Karpas-422 (cell line): ENCODE measurements at regions not wholly inside any gene's neighbourhood (a gene's known extent, or its start where the extent isn't known, plus 50 kb on each side); places are given as distances from the start of the nearest gene placed in this dataset.

Source experiments
- DNase-seq: peaks from one replicate; pipeline ENCODE4 v3.0.0-alpha.2; 2015
- H2AFZ ChIP-seq: fragments of 200-600 bp; sonication (generic); 2 replicates; pipeline ENCODE4 v1.6.1; 2014; ENCODE audit warnings: antibody characterized with exemption, low read length, mixed read lengths
- H3K27ac ChIP-seq: fragments of 200-600 bp; sonication (generic); 2 replicates; pipeline ENCODE4 v1.5.1; 2014; ENCODE audit warnings: mild to moderate bottlenecking, low read length, moderate library complexity
- H3K27me3 ChIP-seq: fragments of 200-600 bp; sonication (generic); 2 replicates; pipeline ENCODE4 v1.6.1; 2014; ENCODE audit warnings: low read length, mixed read lengths
- H3K36me3 ChIP-seq: fragments of 200-600 bp; sonication (generic); 2 replicates; pipeline ENCODE4 v1.6.1; 2014; ENCODE audit warnings: low read length, mixed read lengths; ENCODE audit not compliant: insufficient read depth
- H3K4me1 ChIP-seq: fragments of 200-600 bp; sonication (generic); 2 replicates; pipeline ENCODE4 v1.6.1; 2014; ENCODE audit warnings: mild to moderate bottlenecking, low read length, mixed read lengths
- H3K4me2 ChIP-seq: fragments of 200-600 bp; sonication (generic); 2 replicates; pipeline ENCODE4 v1.6.1; 2014; ENCODE audit warnings: low read length, low read depth, mild to moderate bottlenecking; ENCODE audit not compliant: poor library complexity, severe bottlenecking
- H3K4me3 ChIP-seq: fragments of 200-600 bp; sonication (generic); 2 replicates; pipeline ENCODE4 v1.5.1; 2014; ENCODE audit warnings: mild to moderate bottlenecking, antibody characterized with exemption, low read length, mixed read lengths
- H3K79me2 ChIP-seq: fragments of 200-600 bp; sonication (generic); 2 replicates; pipeline ENCODE4 v1.6.1; 2014; ENCODE audit warnings: mild to moderate bottlenecking, low read length, mixed read lengths
- H3K9ac ChIP-seq: fragments of 200-600 bp; sonication (generic); 2 replicates; pipeline ENCODE4 v1.6.0; 2014; ENCODE audit warnings: low read length
- H3K9me2 ChIP-seq: fragments of 200-600 bp; sonication (generic), shearing (Covaris generic); replicated peaks from 2 replicates; pipeline ENCODE4 v1.6.0; 2014; ENCODE audit warnings: mild to moderate bottlenecking, low read length, moderate library complexity; ENCODE audit not compliant: insufficient read depth
- H3K9me3 ChIP-seq: fragments of 300-700, 200-600 bp; sonication (generic); 2 replicates; pipeline ENCODE4 v1.6.1; 2014; ENCODE audit warnings: low read length, mixed read lengths
- H4K20me1 ChIP-seq: fragments of 200-600 bp; sonication (generic); 2 replicates; pipeline ENCODE4 v1.6.1; 2014; ENCODE audit warnings: mild to moderate bottlenecking, antibody characterized with exemption, low read length, low read depth; ENCODE audit not compliant: insufficient read depth

GRCh38 chr11:43555186-43555585, 125.4 kb upstream of the HSD17B12 start:
- no peak overlapping the region for H2AFZ ChIP-seq
- no peaks in the 10 kb centered on the region for H3K9me3 ChIP-seq
- H3K27me3 ChIP-seq: peaks cover 5% of the 10 kb centered on the region
- H3K4me1 ChIP-seq: peaks cover 47% of the 10 kb centered on the region
- no peak overlapping the region for H3K4me2 ChIP-seq
- DNase-seq: no peak
- no peaks in the 10 kb centered on the region for H4K20me1 ChIP-seq
- no peaks in the 10 kb centered on the region for H3K79me2 ChIP-seq
- H3K9me2 ChIP-seq: no peaks in the 10 kb centered on the region
- no peak overlapping the region for H3K27ac ChIP-seq
- no peak overlapping the region for H3K9ac ChIP-seq
- no peaks in the 10 kb centered on the region for H3K36me3 ChIP-seq
- H3K4me3 ChIP-seq: no peak overlapping the region

- H3K4me2 ChIP-seq: peak overlapping the region; percentile 34
- no peaks in the 10 kb centered on the region for H4K20me1 ChIP-seq
- H3K36me3 ChIP-seq: no peaks in the 10 kb centered on the region
- H3K9ac ChIP-seq: no peak overlapping the region
- H3K79me2 ChIP-seq: no peaks in the 10 kb centered on the region
- no peaks in the 10 kb centered on the region for H3K9me3 ChIP-seq
- H3K4me3 ChIP-seq: no peak overlapping the region
- no peak for DNase-seq
- H3K4me1 ChIP-seq: peaks cover 47% of the 10 kb centered on the region
- H2AFZ ChIP-seq: no peak overlapping the region
- H3K9me2 ChIP-seq: no peaks in the 10 kb centered on the region
- peaks cover 5% of the 10 kb centered on the region for H3K27me3 ChIP-seq
- no peak overlapping the region for H3K27ac ChIP-seq
Measured at GRCh38 chr11:43555816-43556611, 124.5 kb upstream of the HSD17B12 start.

GRCh38 chr11:43556612-43557375, 123.7 kb upstream of the HSD17B12 start:
- H3K4me3 ChIP-seq: no peak overlapping the region
- DNase-seq: no peak
- peaks cover 5% of the 10 kb centered on the region for H3K27me3 ChIP-seq
- H3K4me2 ChIP-seq: peak overlapping the region; percentile 40
- H3K9me2 ChIP-seq: no peaks in the 10 kb centered on the region
- no peaks in the 10 kb centered on the region for H3K36me3 ChIP-seq
- no peak overlapping the region for H3K27ac ChIP-seq
- no peaks in the 10 kb centered on the region for H3K79me2 ChIP-seq
- no peak overlapping the region for H2AFZ ChIP-seq
- H3K9me3 ChIP-seq: no peaks in the 10 kb centered on the region
- no peak overlapping the region for H3K9ac ChIP-seq
- H4K20me1 ChIP-seq: no peaks in the 10 kb centered on the region
- peaks cover 47% of the 10 kb centered on the region for H3K4me1 ChIP-seq

GRCh38 chr11:43557553-43558110, 122.9 kb upstream of the HSD17B12 start:
- H3K9ac ChIP-seq: no peak overlapping the region
- H3K27me3 ChIP-seq: peaks cover 5% of the 10 kb centered on the region
- no peak overlapping the region for H2AFZ ChIP-seq
- peaks cover 47% of the 10 kb centered on the region for H3K4me1 ChIP-seq
- DNase-seq: no peak
- no peaks in the 10 kb centered on the region for H4K20me1 ChIP-seq
- H3K9me2 ChIP-seq: no peaks in the 10 kb centered on the region
- H3K27ac ChIP-seq: no peak overlapping the region
- no peaks in the 10 kb centered on the region for H3K9me3 ChIP-seq
- H3K4me3 ChIP-seq: no peak overlapping the region
- H3K79me2 ChIP-seq: no peaks in the 10 kb centered on the region
- peak overlapping the region; percentile 40 for H3K4me2 ChIP-seq
- H3K36me3 ChIP-seq: no peaks in the 10 kb centered on the region

GRCh38 chr11:43558146-43558545, 122.4 kb upstream of the HSD17B12 start:
- H4K20me1 ChIP-seq: no peaks in the 10 kb centered on the region
- no peaks in the 10 kb centered on the region for H3K9me2 ChIP-seq
- H3K27ac ChIP-seq: no peak overlapping the region
- peaks cover 5% of the 10 kb centered on the region for H3K27me3 ChIP-seq
- no peaks in the 10 kb centered on the region for H3K36me3 ChIP-seq
- H2AFZ ChIP-seq: no peak overlapping the region
- H3K4me3 ChIP-seq: no peak overlapping the region
- no peaks in the 10 kb centered on the region for H3K79me2 ChIP-seq
- no peak overlapping the region for H3K4me2 ChIP-seq
- no peaks in the 10 kb centered on the region for H3K9me3 ChIP-seq
- no peak overlapping the region for H3K9ac ChIP-seq
- DNase-seq: no peak
- H3K4me1 ChIP-seq: peaks cover 42% of the 10 kb centered on the region

GRCh38 chr11:43558556-43559127, 121.9 kb upstream of the HSD17B12 start:
- Histone ChIP-seq H3K9me3 (no peaks in the 10 kb centered on the region), H3K4me2 (no peak overlapping the region), H3K27ac (no peak overlapping the region), H3K27me3 (peaks cover 5% of the 10 kb centered on the region), H3K4me1 (peaks cover 37% of the 10 kb centered on the region), H3K4me3 (no peak overlapping the region), H3K36me3 (no peaks in the 10 kb centered on the region), H3K79me2 (no peaks in the 10 kb centered on the region), H3K9me2 (no peaks in the 10 kb centered on the region), H3K9ac (no peak overlapping the region), H2AFZ (no peak overlapping the region), H4K20me1 (no peaks in the 10 kb centered on the region)
- no peak for DNase-seq

GRCh38 chr11:43561832-43562231, 118.7 kb upstream of the HSD17B12 start:
- Histone ChIP-seq H3K36me3 (no peaks in the 10 kb centered on the region), H3K27me3 (peaks cover 5% of the 10 kb centered on the region), H3K9me2 (no peaks in the 10 kb centered on the region), H2AFZ (no peak overlapping the region), H3K9ac (no peak overlapping the region), H3K79me2 (no peaks in the 10 kb centered on the region), H3K4me3 (no peak overlapping the region), H4K20me1 (no peaks in the 10 kb centered on the region), H3K4me2 (no peak overlapping the region), H3K9me3 (no peaks in the 10 kb centered on the region), H3K4me1 (peaks cover 14% of the 10 kb centered on the region), H3K27ac (no peak overlapping the region)
- no peak for DNase-seq

- no peak overlapping the region for H3K9ac ChIP-seq
- H3K4me1 ChIP-seq: no peaks in the 10 kb centered on the region
- no peak overlapping the region for H2AFZ ChIP-seq
- no peaks in the 10 kb centered on the region for H3K9me2 ChIP-seq
- peak; percentile 85 for DNase-seq
- H3K27me3 ChIP-seq: no peaks in the 10 kb centered on the region
- H3K36me3 ChIP-seq: no peaks in the 10 kb centered on the region
- H3K27ac ChIP-seq: no peak overlapping the region
- no peak overlapping the region for H3K4me2 ChIP-seq
- H3K79me2 ChIP-seq: no peaks in the 10 kb centered on the region
- H3K4me3 ChIP-seq: no peak overlapping the region
- H4K20me1 ChIP-seq: no peaks in the 10 kb centered on the region
- H3K9me3 ChIP-seq: no peaks in the 10 kb centered on the region
Measured at GRCh38 chr11:43567396-43567975, 113.1 kb upstream of the HSD17B12 start.
